WTC11 (cell line): ENCODE measurements at regions not wholly inside any gene's neighbourhood (a gene's known extent, or its start where the extent isn't known, plus 50 kb on each side); places are given as distances from the start of the nearest gene placed in this dataset.

Experiments
- ATF3 ChIP-seq: sonication (generic); formaldehyde crosslinking; conservative IDR thresholded peaks from 2 replicates; pipeline ENCODE4 v1.8.1; 2022; ENCODE audit warnings: mild to moderate bottlenecking, missing genetic modification reagents
- CTCF ChIP-seq: fragments of 200-600 bp; IDR thresholded peaks from 2 replicates; pipeline ENCODE4 v1.8.0; 2022; ENCODE audit warnings: antibody characterized with exemption
- EMX1 ChIP-seq: fragments of 250-450 bp; sonication (Bioruptor Pico); IDR thresholded peaks from 2 replicates; pipeline ENCODE4 v1.8.0; 2021; ENCODE audit warnings: mild to moderate bottlenecking
- FOXJ3 ChIP-seq: sonication (generic); formaldehyde crosslinking; IDR thresholded peaks from 2 replicates; pipeline ENCODE4 v1.9.0; 2021; ENCODE audit warnings: missing genetic modification reagents, mild to moderate bottlenecking, borderline replicate concordance
- HMGXB4 ChIP-seq: sonication (generic); formaldehyde crosslinking; IDR thresholded peaks from 2 replicates; pipeline ENCODE4 v1.8.1; 2023; ENCODE audit warnings: mild to moderate bottlenecking, moderate library complexity, missing genetic modification reagents
- MAX ChIP-seq: sonication (generic); formaldehyde crosslinking; IDR thresholded peaks from 2 replicates; pipeline ENCODE4 v1.8.0; 2022; ENCODE audit warnings: mild to moderate bottlenecking, missing genetic modification reagents
- MXD4 ChIP-seq: fragments of 250-450 bp; sonication (Bioruptor Pico); IDR thresholded peaks from 2 replicates; pipeline ENCODE4 v1.8.0; 2021; ENCODE audit warnings: mild to moderate bottlenecking, moderate library complexity, borderline replicate concordance
- NFE2L1 ChIP-seq: sonication (generic); formaldehyde crosslinking; IDR thresholded peaks from 2 replicates; pipeline ENCODE4 v1.8.1; 2023; ENCODE audit warnings: missing genetic modification reagents
- SP1 ChIP-seq: sonication (generic); formaldehyde crosslinking; conservative IDR thresholded peaks from 2 replicates; pipeline ENCODE4 v1.8.1; 2022; ENCODE audit warnings: missing genetic modification reagents
- USF1 ChIP-seq: sonication (generic); formaldehyde crosslinking; IDR thresholded peaks from 2 replicates; pipeline ENCODE4 v1.8.0; 2022; ENCODE audit warnings: mild to moderate bottlenecking, missing genetic modification reagents
- ZBTB43 ChIP-seq: sonication (generic); formaldehyde crosslinking; IDR thresholded peaks from 2 replicates; pipeline ENCODE4 v1.8.1; 2023; ENCODE audit warnings: mild to moderate bottlenecking, missing genetic modification reagents
- ZNF416 ChIP-seq: fragments of 250-450 bp; sonication (Bioruptor Pico); IDR thresholded peaks from 2 replicates; pipeline ENCODE4 v1.9.0; 2021; ENCODE audit warnings: mild to moderate bottlenecking, inconsistent platforms

GRCh38 chr10:31622978-31623377 lies 304.0 kb downstream of the ZEB1 start:
- TF ChIP-seq ZNF416 (no peak), HMGXB4 (CRISPR knock-in tag) (no peak), CTCF (no peak), SP1 (CRISPR knock-in tag) (no peak), ZBTB43 (no peak), MAX (CRISPR knock-in tag) (no peak), MXD4 (no peak), EMX1 (CRISPR knock-in tag) (no peak), ATF3 (CRISPR knock-in tag) (no peak), NFE2L1 (CRISPR knock-in tag) (no peak), USF1 (CRISPR knock-in tag) (no peak), FOXJ3 (CRISPR knock-in tag) (no peak)
